Prostate gland (tissue), 2 donors: ENCODE measurements at regions not wholly inside any gene's neighbourhood (a gene's known extent, or its start where the extent isn't known, plus 50 kb on each side); places are given as distances from the start of the nearest gene placed in this dataset.

Experiments
- DNase-seq: peaks from one replicate; pipeline ENCODE4 v3.0.0-alpha.2; 2019; ENCODE audit warnings: low spot score
- H3K27ac ChIP-seq, 2 donors: fragments of 200-600 bp; sonication (generic); 2 replicates each; pipeline ENCODE4 v1.5.1; 2017 to 2019
- H3K27me3 ChIP-seq: fragments of 200-600 bp; sonication (generic); replicated peaks from 2 replicates; pipeline ENCODE4 v1.5.1; 2019; ENCODE audit not compliant: insufficient read depth
- H3K36me3 ChIP-seq, 2 donors: fragments of 200-600 bp; sonication (generic); 1 replicate in 1 of 2; 2 replicates in 1 of 2; pipeline versions ENCODE4 v1.5.1 to v1.8.1; 2017 to 2019
- H3K4me1 ChIP-seq: fragments of 200-600 bp; sonication (generic); replicated peaks from 2 replicates; pipeline ENCODE4 v1.5.1; 2019
- H3K4me3 ChIP-seq, 2 donors: fragments of 200-600 bp; sonication (generic); 2 replicates each; pipeline ENCODE4 v1.5.1; 2017 to 2019
- H3K9me3 ChIP-seq: fragments of 200-600 bp; sonication (generic); 2 replicates; pipeline ENCODE4 v1.5.1; 2017
- POLR2A ChIP-seq: fragments of 450-650 bp; IDR thresholded peaks from one replicate; pipeline ENCODE4 v1.6.1; 2016; ENCODE audit warnings: antibody characterized with exemption, mild to moderate bottlenecking
- POLR2AphosphoS5 ChIP-seq: sonication (generic); formaldehyde crosslinking; IDR thresholded peaks from one replicate; pipeline ENCODE4 v1.6.1; 2017; ENCODE audit warnings: antibody characterized with exemption
- WGBS: methylation state at CpG from one replicate; pipeline ENCODE4 v1.1.5; 2018; 5-methylcytosine and 5-hydroxymethylcytosine counted together
- intact Hi-C: fragments of 100-400 bp; cut with DNase I; formaldehyde crosslinking; loops from one replicate; pipeline ENCODE4 v1.14.2; 2022
- TF ChIP-seq, protein P1 (sequence below), 4 experiments: fragments of 200-600 bp in 2 of 4; fragments of 450-650 bp in 2 of 4; sonication (generic) in 2 of 4; IDR thresholded peaks; 1 replicate in 3 of 4; 2 replicates in 1 of 4; pipeline ENCODE4 v1.5.1; 2016 to 2019; ENCODE audit warnings: antibody characterized with exemption in 4 of 4, mild to moderate bottlenecking in 2 of 4, moderate library complexity in 2 of 4

DNA sequence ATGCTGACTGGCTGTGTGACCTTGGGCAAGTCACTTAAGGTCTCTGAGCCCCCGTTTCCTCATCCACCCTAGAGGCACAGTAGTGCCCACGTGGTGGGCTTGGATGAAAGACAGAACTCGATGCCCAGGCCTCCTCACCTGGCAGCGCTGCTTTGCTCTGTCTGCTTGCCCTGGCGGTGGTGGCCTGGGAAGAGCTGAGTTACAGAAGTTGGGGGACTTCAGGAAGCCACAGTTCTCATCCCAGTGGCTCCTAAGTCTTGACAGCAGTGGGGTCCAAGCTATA is 171.5 kb upstream of the IER5L start:
- no peak overlapping the region for H3K27ac ChIP-seq
- H3K4me3 ChIP-seq, result no peak overlapping the region
- H3K4me1 ChIP-seq, result peaks cover 16% of the 10 kb centered on the region
- no peaks in the 10 kb centered on the region for H3K9me3 ChIP-seq
- no peaks in the 10 kb centered on the region for H3K36me3 ChIP-seq
- WGBS, result 79% methylated on average over 5 of the region's 5 CpGs
- no peak for DNase-seq
- TF ChIP-seq POLR2AphosphoS5 (no peak), POLR2A (no peak)
- peaks cover 4% of the 10 kb centered on the region for H3K27me3 ChIP-seq
- intact Hi-C loops, result no loop called here

DNA sequence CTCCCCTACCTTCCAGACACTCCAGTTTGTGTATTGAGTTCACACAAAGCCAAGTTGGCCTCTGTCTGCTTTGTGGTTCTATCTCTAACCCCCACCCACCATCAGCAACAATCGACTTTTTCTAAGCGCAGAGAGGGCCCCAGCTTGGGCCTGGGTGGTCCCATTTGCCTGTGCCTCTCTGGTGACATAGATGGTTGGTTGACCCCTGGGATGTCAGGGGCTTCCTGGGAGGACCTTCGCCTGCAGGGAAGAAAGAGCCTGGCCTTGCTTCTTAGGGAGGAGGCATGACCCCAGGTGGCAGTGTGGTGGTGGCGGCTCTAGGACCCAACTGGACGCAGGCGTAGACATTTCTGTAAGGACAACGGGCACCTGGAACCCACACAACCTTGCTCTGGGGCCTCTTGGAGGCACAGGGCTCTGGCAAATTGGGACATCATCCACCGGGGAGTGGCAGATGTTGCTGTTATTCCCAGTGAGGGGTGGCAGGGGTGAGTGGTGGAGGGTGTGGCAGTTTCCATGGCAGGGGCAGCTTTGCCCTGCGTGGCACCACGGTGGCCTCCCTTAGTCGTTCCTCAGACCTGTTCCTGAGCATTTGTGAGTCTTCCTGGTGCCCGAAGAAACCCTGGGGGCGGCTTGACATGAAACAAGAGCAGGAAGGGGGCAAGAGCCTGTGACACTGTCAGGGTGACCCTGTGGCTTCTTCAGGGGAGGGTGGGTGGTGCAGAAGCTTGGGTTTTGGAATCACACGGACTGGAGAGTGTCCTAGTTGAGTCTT is 171.0 kb upstream of the IER5L start:
- no peaks in the 10 kb centered on the region for H3K36me3 ChIP-seq
- H3K27me3 ChIP-seq, result peaks cover 4% of the 10 kb centered on the region
- DNase-seq, result no peak
- H3K4me1 ChIP-seq, result peaks cover 16% of the 10 kb centered on the region
- H3K9me3 ChIP-seq, result no peaks in the 10 kb centered on the region
- no peak overlapping the region for H3K4me3 ChIP-seq
- TF ChIP-seq, protein P1, sequence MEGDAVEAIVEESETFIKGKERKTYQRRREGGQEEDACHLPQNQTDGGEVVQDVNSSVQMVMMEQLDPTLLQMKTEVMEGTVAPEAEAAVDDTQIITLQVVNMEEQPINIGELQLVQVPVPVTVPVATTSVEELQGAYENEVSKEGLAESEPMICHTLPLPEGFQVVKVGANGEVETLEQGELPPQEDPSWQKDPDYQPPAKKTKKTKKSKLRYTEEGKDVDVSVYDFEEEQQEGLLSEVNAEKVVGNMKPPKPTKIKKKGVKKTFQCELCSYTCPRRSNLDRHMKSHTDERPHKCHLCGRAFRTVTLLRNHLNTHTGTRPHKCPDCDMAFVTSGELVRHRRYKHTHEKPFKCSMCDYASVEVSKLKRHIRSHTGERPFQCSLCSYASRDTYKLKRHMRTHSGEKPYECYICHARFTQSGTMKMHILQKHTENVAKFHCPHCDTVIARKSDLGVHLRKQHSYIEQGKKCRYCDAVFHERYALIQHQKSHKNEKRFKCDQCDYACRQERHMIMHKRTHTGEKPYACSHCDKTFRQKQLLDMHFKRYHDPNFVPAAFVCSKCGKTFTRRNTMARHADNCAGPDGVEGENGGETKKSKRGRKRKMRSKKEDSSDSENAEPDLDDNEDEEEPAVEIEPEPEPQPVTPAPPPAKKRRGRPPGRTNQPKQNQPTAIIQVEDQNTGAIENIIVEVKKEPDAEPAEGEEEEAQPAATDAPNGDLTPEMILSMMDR (IDR thresholded peaks at IDR 0.05), result no peak
- no peak for TF ChIP-seq POLR2A
- TF ChIP-seq POLR2AphosphoS5, result no peak
- intact Hi-C loops, result no loop called here
- H3K27ac ChIP-seq, result no peak overlapping the region
- 77% methylated on average over 13 of the region's 14 CpGs for WGBS

DNA sequence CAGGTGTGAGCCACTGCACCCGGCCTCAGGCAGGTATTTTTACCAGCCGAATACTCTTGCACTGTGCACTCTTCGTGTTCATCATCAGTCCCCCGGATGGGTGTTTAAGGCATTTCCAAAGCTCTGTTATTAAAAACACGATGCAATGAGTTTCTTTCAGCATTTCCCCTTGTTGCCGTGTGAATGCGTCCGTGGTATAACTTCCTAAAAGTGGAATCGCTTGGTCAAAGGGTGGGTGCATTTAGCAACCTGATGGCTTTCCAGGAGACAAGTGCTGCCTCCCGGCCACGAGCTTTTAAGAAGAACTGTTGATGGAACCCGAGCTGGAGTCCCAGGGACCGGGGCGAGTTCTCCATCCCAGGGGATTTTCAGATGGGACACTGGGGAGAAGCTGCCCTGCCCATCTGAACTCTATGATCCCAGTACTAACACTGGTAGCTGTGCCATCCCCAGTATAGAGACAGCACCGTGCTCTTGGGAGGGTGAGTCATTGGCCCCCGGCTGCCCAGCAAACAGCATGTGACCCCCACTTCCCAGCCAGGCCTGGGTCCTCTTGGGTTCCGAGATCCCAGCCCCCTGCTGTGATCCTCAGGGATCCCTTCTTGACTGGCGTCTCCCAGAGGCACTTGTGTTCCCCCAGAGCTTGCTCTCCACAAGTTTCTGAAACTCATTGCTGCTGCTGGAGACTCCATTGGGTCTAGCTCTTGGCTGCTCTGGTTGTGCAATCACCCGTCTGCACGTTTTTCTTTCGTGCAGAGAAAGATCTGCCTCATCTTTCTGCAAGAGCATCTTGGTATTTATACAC is 169.5 kb upstream of the IER5L start:
- H3K36me3 ChIP-seq, result no peaks in the 10 kb centered on the region
- 74% methylated on average over 21 of the region's 21 CpGs for WGBS
- no peak overlapping the region for H3K4me3 ChIP-seq
- DNase-seq, result no peak
- peaks cover 10% of the 10 kb centered on the region for H3K4me1 ChIP-seq
- no peaks in the 10 kb centered on the region for H3K9me3 ChIP-seq
- intact Hi-C loops, result no loop called here
- no peak for TF ChIP-seq POLR2AphosphoS5
- no peak for TF ChIP-seq POLR2A
- TF ChIP-seq, protein P1 (IDR thresholded peaks at IDR 0.05), result no peak
- H3K27me3 ChIP-seq, result peaks cover 4% of the 10 kb centered on the region
- H3K27ac ChIP-seq, result no peak overlapping the region

DNA sequence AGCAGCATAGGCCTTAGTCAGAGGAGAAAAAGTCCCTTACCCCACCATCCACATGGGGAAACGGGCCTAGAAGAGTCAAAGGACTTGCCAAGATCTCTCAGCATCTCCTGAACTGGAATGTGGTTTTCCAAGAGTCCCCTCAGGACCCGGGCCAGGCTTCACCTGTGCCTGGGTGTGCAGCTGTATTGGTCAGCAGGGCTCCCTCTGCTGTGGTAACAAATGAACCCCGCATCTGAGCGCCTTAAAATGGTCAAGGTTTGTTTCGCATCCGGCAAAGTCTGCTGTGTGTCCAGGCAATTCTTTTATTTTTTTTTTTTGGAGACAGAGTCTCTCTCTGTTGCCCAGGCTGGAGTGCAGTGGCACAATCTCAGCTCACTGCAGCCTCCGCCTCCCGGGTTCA is 168.0 kb upstream of the IER5L start:
- Histone ChIP-seq H3K27me3 (no peaks in the 10 kb centered on the region), H3K36me3 (no peaks in the 10 kb centered on the region), H3K4me1 (no peaks in the 10 kb centered on the region), H3K4me3 (no peak overlapping the region), H3K27ac (no peak overlapping the region), H3K9me3 (no peaks in the 10 kb centered on the region)
- no peak for DNase-seq
- TF ChIP-seq POLR2A, result no peak
- TF ChIP-seq, protein P1 (IDR thresholded peaks at IDR 0.05), result no peak
- TF ChIP-seq POLR2AphosphoS5, result no peak
- intact Hi-C loops, result no loop called here
- WGBS, result 94% methylated on average over 8 of the region's 8 CpGs

DNA sequence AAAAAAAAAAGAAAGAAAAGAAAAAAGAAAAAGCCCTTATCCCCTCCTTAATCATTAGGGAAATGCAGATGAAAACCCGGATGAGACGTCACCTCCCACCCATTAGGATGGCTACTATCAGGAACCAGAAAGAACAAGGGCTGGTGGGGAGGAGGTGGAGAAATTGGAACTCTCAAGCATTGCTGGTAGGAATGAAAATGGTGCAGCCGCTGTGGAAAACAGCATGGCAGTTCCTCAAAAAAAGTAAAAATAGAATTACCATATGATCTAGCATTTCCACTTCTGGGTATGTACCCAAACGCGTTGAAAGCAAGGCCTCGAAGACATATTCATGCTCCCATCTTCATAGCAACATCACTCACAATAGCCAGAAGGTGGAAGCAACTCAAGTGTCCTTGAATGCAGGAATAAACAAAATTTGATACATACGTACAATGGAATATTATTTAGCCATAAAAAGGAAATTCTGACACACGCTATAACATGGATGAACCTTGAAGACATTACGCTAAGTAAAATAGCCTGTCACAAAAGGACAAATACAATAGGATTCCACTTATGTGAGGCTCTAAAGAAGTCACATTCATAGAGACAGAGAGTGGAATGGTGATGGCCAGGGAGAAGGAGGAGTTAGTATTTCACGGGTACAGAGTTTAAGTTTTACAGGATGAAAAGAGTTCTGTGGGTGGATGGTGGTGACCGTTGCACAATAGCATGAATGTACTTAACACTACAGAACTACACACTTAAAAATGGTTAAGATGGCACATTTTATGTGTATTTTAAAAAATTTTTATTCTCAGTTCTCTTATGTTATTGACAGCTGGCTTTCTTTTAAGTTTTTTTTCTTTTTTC is 166.8 kb upstream of the IER5L start:
- H3K4me1 ChIP-seq, result no peaks in the 10 kb centered on the region
- 88% methylated on average over 11 of the region's 11 CpGs for WGBS
- H3K4me3 ChIP-seq, result no peak overlapping the region
- TF ChIP-seq POLR2A (no peak), POLR2AphosphoS5 (no peak)
- TF ChIP-seq, protein P1 (IDR thresholded peaks at IDR 0.05), result no peak
- H3K9me3 ChIP-seq, result no peaks in the 10 kb centered on the region
- H3K27ac ChIP-seq, result no peak overlapping the region
- DNase-seq, result no peak
- no peaks in the 10 kb centered on the region for H3K27me3 ChIP-seq
- no peaks in the 10 kb centered on the region for H3K36me3 ChIP-seq
- intact Hi-C loops, result no loop called here
